ENCODE measurements at regions not wholly inside any gene's neighbourhood (a gene's known extent, or its start where the extent isn't known, plus 50 kb on each side); places are given as distances from the start of the nearest gene placed in this dataset.

DNA sequence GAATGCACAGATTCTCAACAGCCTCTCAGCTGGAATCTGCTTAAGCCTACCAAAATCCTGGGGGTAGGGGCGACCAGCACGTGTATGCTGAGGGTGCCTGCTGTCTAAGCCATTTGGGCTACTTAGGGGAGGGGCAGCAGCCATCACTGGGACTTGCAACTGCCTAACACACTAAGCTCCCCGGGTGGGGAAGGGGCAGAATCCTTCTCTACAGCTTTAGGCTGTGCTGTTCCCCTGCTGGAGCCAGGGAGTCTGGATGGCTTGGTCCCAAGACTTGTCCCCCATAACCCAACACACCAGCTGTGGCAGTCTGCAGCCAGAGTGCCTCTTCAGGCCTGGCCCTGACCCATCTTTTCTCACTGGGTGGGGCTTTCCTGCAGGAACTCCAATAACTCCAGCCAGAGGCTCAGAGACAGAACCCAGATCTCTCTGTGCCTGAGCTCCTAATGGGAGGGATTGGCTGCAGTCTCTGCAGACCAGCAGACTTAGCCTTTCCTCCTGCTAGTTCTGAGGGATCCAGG is 305.4 kb upstream of the RND3 start:
- no peak for TF ChIP-seq CTCF (IDR thresholded peaks at IDR 0.05; ENCODE audit: low read depth, low read length, missing input control)
- TF ChIP-seq, protein P1, sequence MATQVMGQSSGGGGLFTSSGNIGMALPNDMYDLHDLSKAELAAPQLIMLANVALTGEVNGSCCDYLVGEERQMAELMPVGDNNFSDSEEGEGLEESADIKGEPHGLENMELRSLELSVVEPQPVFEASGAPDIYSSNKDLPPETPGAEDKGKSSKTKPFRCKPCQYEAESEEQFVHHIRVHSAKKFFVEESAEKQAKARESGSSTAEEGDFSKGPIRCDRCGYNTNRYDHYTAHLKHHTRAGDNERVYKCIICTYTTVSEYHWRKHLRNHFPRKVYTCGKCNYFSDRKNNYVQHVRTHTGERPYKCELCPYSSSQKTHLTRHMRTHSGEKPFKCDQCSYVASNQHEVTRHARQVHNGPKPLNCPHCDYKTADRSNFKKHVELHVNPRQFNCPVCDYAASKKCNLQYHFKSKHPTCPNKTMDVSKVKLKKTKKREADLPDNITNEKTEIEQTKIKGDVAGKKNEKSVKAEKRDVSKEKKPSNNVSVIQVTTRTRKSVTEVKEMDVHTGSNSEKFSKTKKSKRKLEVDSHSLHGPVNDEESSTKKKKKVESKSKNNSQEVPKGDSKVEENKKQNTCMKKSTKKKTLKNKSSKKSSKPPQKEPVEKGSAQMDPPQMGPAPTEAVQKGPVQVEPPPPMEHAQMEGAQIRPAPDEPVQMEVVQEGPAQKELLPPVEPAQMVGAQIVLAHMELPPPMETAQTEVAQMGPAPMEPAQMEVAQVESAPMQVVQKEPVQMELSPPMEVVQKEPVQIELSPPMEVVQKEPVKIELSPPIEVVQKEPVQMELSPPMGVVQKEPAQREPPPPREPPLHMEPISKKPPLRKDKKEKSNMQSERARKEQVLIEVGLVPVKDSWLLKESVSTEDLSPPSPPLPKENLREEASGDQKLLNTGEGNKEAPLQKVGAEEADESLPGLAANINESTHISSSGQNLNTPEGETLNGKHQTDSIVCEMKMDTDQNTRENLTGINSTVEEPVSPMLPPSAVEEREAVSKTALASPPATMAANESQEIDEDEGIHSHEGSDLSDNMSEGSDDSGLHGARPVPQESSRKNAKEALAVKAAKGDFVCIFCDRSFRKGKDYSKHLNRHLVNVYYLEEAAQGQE (IDR thresholded peaks at IDR 0.05): no peak

Data from liver (tissue), 2 donors.